ENCODE measurements at regions not wholly inside any gene's neighbourhood (a gene's known extent, or its start where the extent isn't known, plus 50 kb on each side); places are given as distances from the start of the nearest gene placed in this dataset.

GRCh38 chr20:18989736-18990474 is 176.3 kb downstream of the SCP2D1 start:
- Histone ChIP-seq H3K27ac (ENCODE audit: low read length) (no peak overlapping the region), H3K4me3 (ENCODE audit: low read length) (no peak overlapping the region), H3K27me3 (ENCODE audit: insufficient read depth, low read depth, low read length) (no peaks in the 10 kb centered on the region), H3K9ac (ENCODE audit: low read length) (no peak overlapping the region), H2AFZ (ENCODE audit: low read depth, low read length) (no peak overlapping the region), H3K9me3 (ENCODE audit: low read length) (no peaks in the 10 kb centered on the region), H4K20me1 (ENCODE audit: insufficient read depth) (no peaks in the 10 kb centered on the region), H3K9me2 (ENCODE audit: insufficient read depth, low read length) (no peaks in the 10 kb centered on the region), H3K4me2 (ENCODE audit: low read length) (no peak overlapping the region), H3F3A (ENCODE audit: insufficient read depth, low read length, poor library complexity, severe bottlenecking) (no peaks in the 10 kb centered on the region), H3K79me2 (replicated peaks; ENCODE audit: insufficient read depth, low read length) (no peaks in the 10 kb centered on the region), H3K36me3 (ENCODE audit: insufficient read depth, low read length) (no peaks in the 10 kb centered on the region)
- no peak for TF ChIP-seq REST (IDR thresholded peaks at IDR 0.05; ENCODE audit: borderline replicate concordance)
- no peak for TF ChIP-seq MXI1 (conservative IDR thresholded peaks at IDR 0.05; ENCODE audit: poor library complexity, severe bottlenecking)
- TF ChIP-seq SMC3 (conservative IDR thresholded peaks at IDR 0.05; ENCODE audit: poor library complexity): no peak
- TF ChIP-seq RAD21 (conservative IDR thresholded peaks at IDR 0.05): no peak
- TF ChIP-seq TAF1 (IDR thresholded peaks at IDR 0.05; ENCODE audit: low read depth): no peak
- no peak for TF ChIP-seq EZH2 (IDR thresholded peaks at IDR 0.05; ENCODE audit: borderline replicate concordance, insufficient read depth, low read length, poor library complexity, severe bottlenecking)
- no peak for TF ChIP-seq EP300 (conservative IDR thresholded peaks at IDR 0.05; ENCODE audit: poor library complexity, severe bottlenecking)
- TF ChIP-seq, protein P1, sequence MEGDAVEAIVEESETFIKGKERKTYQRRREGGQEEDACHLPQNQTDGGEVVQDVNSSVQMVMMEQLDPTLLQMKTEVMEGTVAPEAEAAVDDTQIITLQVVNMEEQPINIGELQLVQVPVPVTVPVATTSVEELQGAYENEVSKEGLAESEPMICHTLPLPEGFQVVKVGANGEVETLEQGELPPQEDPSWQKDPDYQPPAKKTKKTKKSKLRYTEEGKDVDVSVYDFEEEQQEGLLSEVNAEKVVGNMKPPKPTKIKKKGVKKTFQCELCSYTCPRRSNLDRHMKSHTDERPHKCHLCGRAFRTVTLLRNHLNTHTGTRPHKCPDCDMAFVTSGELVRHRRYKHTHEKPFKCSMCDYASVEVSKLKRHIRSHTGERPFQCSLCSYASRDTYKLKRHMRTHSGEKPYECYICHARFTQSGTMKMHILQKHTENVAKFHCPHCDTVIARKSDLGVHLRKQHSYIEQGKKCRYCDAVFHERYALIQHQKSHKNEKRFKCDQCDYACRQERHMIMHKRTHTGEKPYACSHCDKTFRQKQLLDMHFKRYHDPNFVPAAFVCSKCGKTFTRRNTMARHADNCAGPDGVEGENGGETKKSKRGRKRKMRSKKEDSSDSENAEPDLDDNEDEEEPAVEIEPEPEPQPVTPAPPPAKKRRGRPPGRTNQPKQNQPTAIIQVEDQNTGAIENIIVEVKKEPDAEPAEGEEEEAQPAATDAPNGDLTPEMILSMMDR (IDR thresholded peaks at IDR 0.05; ENCODE audit: poor library complexity, severe bottlenecking): no peak
- TF ChIP-seq POLR2AphosphoS5 (IDR thresholded peaks at IDR 0.05): no peak

- Histone ChIP-seq H3K27ac (ENCODE audit: low read length) (no peak overlapping the region), H3F3A (ENCODE audit: insufficient read depth, low read length, poor library complexity, severe bottlenecking) (no peaks in the 10 kb centered on the region), H3K79me2 (replicated peaks; ENCODE audit: insufficient read depth, low read length) (no peaks in the 10 kb centered on the region), H3K36me3 (ENCODE audit: insufficient read depth, low read length) (no peaks in the 10 kb centered on the region), H3K4me3 (ENCODE audit: low read length) (no peak overlapping the region), H3K9me3 (ENCODE audit: low read length) (no peaks in the 10 kb centered on the region), H3K27me3 (ENCODE audit: insufficient read depth, low read depth, low read length) (no peaks in the 10 kb centered on the region), H3K9me2 (ENCODE audit: insufficient read depth, low read length) (no peaks in the 10 kb centered on the region), H2AFZ (ENCODE audit: low read depth, low read length) (no peak overlapping the region), H3K9ac (ENCODE audit: low read length) (no peak overlapping the region), H4K20me1 (ENCODE audit: insufficient read depth) (no peaks in the 10 kb centered on the region), H3K4me2 (ENCODE audit: low read length) (no peak overlapping the region)
- no peak for TF ChIP-seq SMC3 (conservative IDR thresholded peaks at IDR 0.05; ENCODE audit: poor library complexity)
- TF ChIP-seq, protein P1 (IDR thresholded peaks at IDR 0.05; ENCODE audit: poor library complexity, severe bottlenecking): no peak
These were observed 177.4 kb downstream of the SCP2D1 start for GRCh38 chr20:18991012-18991411.

Measured in neural cell (in vitro differentiated cells).